Superior temporal gyrus (tissue), 1 donor: ENCODE measurements at regions not wholly inside any gene's neighbourhood (a gene's known extent, or its start where the extent isn't known, plus 50 kb on each side); places are given as distances from the start of the nearest gene placed in this dataset.
"Not testable (repeated sequence)": the region's sequence is repeated elsewhere in the genome, so short reads cannot be mapped to it uniquely, and the experiment has no call there.

ENCODE experiments used
- DNase-seq: peaks from one replicate; pipeline ENCODE4 v3.0.0-alpha.2; 2016; ENCODE audit errors: extremely low spot score

GRCh38 chr2:64743739-64744330 is 90.1 kb upstream of the SERTAD2 start:
- peak; percentile 13 for DNase-seq

GRCh38 chr2:64745562-64745961 is 91.8 kb upstream of the SERTAD2 start:
- peak; percentile 16 for DNase-seq

DNA sequence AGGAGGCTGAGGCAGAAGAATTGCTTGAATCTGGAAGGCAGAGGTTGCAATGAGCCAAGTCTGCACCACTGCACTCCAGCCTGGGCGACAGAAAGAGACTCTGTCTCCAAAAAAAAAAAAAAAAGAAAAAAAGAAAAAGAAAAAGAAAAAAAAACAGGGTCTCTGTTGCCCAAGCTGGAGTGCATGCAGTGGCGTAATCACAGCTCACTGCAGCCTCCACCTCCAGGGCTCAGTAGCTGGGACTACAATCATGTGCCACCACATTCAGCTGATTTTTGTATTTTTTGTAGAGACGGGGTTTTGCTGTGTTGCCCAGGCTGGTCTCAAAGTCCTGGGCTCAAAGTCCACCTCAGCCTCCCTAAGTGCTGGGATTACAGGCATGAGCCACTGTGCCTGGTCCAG is 94.0 kb upstream of the SERTAD2 start:
- not testable (repeated sequence) for DNase-seq

DNA sequence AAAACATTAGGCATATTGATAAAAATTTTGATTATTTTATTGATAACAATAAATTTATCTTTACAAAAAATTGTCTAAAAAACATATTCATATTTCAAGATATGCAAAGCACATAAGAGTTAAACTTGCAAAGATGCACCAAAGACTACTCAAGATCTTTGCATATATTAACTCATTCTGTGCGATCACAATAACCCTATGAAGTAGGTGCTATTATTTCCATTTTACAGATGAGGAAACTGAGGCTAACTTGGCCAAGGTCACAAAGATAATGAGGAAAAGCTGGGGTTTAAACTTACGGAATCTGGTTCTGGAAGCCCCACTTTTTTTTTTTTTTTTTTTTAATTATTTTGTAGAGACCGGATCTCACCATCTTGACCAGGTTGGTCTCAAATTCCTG is 94.4 kb upstream of the SERTAD2 start:
- DNase-seq: no peak

GRCh38 chr2:64748561-64748960 is 94.8 kb upstream of the SERTAD2 start:
- DNase-seq: no peak

- DNase-seq: no peak
These were observed 95.7 kb upstream of the SERTAD2 start for GRCh38 chr2:64749446-64749845.

DNA sequence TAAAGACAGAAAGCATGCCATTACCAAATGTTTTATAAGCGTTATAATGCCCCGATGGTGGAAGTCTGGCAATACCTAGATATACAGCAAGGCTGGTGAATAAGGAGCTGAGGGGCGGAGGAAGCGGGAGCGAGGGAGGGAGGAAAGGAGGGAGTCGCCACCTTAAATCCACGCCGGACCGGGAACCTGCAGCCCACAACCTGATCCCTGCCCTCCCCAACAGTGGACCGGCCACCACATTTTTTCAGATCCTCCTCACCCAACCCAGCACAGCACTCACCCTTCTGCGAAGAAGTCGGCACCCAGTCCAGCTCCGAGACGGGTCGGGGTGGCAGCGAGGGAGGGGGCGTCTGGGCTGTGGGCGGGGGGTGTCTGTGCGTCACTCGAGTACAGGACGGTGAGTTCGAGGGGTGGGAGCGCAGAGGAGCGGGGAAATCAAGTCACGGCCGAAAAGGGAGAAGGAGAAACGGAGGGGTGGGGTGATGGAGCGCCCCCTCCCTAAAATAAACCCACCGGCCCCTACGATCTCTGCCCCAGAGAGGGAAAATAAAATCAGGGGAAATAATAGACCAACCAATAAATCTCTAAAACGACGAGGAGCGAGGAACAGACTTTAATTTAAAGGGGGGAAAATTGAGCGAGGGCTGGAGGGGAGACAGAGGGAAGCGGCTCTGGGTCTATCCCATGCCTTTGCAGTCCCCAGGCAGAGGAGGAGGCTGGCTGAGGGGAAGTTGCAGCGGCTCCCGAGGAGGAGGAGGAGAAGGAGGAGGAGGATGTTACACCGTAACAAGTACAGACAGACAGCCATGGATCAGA is 96.5 kb upstream of the SERTAD2 start:
- DNase-seq: no peak

DNA sequence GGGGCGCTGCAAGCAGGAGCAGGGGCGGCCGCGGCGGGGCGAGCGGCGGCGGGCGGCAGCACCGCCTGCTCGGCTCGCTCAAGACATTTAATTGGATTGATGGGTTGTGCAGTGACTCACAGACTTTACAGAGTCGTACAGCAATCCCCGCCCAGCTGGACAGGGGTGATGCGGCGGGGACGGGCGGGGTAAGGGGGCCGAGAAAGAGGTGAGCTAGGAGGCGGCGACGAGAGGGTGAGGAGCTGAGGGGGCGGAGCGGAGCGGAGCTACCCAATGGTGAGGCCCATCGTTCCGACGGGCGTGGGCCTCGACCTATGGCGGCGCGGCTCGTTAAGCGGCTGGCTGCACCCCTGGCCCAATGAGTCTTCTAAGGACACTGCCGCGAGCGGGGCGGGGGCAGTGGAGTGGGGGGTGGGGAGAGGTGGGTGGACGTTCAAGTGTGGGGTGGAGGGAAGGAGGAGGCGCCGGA is 97.1 kb upstream of the SERTAD2 start:
- DNase-seq: peak; percentile 98

DNA sequence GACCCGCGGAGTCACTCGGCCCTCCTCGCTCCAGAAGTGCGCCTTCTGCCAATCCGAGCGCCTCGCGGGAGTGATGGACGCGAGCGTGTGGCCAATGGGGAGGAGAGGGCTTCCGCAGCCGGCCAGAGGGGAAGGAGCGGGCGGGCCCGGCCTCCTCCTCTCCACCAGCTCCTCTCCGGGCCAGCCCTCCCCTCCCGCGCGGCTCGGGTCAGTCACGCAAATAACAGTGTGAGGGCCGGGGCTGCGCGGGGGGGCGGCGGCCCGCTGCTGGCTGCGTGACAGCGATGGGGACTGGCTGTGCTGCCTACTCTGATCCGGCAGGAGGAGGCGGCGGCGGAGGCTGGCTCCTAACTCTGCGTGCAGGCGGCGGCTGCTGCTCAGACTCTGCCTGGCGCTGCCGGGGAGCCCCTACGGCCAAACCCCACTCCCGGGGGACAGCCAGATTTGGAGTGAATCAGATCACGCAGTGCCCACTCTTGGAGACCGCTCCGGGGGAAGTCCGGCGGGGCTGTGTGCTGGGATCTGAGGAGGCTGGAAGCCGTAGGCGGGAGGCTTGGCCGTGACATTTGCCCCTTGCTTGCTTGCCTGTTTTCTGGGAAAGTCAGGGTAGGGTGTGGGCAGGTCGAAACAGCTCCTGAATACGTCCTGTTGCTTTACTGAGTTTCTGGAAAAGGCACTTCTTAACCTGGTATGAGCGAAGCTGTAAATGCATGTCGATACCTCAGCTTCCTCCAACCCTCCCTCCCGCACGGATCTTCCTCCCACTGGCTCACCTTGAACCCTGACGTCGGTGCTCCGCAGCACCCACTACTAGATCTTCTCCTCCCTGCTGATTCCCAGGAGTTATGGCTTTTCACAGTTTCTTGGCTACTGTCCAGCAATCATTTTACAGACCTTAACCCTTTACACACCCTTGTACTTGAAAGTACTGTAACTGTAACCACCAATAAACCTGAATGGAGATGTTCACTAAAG is 97.9 kb upstream of the SERTAD2 start:
- no peak for DNase-seq

DNA sequence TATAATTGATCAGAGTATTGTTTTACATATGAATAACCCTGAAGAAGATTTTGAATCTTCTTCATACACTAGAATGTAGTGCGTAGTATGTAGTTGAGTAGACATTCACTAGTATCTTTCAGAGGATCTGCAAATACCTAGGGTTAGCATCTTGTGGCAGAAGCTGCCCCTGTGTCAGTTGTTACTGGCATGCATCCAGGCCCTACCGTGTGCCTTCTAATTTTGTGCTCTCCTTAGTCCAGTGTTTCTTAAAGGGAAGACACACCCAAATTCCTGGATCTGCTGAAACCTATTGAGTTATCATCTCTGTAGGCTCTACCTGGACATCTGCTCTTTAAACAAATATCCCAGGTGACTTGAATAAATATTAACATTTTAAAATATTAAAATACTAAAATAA is 99.7 kb upstream of the SERTAD2 start:
- no peak for DNase-seq

- no peak for DNase-seq
These were observed 100.9 kb upstream of the SERTAD2 start for GRCh38 chr2:64754570-64754969.

- no peak for DNase-seq
These were observed 103.4 kb upstream of the SERTAD2 start for GRCh38 chr2:64757126-64757525.

DNA sequence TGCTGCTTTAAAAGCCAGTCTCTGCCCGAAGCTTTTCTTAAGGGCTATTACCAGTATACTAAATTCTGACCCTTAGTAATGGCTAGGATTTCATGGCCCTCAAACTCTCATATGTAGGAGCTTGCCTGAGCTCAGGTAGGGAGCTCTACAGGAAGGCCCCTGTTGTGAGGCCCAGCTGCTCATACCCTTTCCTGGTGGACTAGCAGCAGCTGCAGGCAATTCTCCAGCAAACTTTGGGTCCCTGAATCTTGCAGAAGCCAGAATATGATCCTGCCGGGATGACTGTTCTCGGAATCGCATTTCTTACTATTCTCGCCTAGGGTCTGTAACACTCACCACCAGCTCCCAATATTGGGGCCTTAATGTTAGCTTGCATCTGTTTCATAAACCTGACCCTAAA is 106.4 kb upstream of the SERTAD2 start:
- no peak for DNase-seq

DNA sequence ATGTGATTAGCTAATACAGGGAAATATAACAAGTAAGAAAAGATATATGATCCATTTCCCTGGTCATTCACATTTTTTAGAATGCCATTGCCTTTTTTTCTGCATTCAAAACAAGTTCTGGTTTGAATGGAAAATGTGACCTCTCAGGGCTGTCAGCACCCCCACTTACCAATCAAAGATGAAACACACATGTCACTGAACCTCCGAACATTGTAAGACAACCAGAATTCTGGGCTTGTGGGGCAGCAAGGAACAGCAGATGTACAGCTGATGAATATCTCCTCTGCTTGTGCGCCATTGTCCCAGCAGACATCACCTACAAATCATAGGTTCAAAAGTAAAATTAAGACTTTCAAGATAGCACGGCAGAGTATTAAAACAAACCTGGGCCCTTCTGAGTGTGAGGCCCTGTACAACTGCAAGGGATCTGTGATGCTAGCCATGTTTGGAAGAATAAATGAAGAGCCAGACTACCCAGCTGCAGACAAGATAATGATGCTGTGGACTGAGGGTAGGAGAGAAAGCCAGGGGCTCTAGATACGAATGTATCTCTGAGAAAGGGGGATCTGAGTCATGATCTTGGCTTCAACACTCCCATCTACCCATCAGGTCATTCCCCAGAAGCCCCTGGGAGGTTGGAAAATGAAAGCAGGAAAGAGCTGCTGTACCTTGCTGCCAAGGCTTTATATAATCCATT is 108.7 kb upstream of the SERTAD2 start:
- no peak for DNase-seq

GRCh38 chr2:64763126-64763525 is 109.4 kb upstream of the SERTAD2 start:
- DNase-seq: no peak

- no peak for DNase-seq
These were observed 111.6 kb upstream of the SERTAD2 start for GRCh38 chr2:64765160-64765805.

DNA sequence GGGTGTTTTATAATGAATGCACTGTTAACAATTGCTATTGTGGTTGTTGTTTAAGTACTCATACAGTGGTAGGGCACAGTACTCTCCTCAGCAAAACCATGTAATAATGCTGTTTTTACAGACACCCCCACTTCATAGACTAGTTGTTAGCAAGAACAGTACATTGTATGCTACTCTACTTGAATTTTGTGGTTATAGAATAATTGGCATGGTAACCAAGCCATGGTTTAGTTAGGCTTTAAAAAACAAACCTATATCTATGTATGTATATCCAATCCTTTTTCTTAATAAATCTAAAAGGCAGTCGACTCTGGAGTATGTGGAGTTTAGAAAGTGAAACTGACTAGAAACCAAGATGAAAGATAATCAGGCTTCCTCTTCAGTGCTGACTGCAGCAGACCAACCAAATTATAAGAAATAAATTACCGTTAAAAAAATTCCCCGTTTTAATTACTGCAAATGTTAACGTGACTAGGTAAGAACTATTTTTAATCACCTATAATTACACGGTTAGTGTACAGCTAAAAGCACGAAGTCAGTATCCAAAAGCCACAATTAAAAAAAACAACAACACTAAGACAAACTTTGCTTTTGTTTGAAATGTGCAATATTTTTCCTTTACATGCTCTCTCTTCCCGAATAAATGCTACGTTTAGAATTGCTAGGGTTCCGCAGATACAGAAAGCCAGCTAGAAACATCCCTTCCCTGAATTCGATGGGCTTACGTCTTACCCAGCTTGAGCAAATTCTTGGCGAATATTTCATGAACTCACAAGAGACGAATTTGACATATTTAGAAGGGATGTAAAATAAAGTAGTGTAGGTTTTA is 113.3 kb upstream of the SERTAD2 start:
- peak; percentile 89 for DNase-seq

DNA sequence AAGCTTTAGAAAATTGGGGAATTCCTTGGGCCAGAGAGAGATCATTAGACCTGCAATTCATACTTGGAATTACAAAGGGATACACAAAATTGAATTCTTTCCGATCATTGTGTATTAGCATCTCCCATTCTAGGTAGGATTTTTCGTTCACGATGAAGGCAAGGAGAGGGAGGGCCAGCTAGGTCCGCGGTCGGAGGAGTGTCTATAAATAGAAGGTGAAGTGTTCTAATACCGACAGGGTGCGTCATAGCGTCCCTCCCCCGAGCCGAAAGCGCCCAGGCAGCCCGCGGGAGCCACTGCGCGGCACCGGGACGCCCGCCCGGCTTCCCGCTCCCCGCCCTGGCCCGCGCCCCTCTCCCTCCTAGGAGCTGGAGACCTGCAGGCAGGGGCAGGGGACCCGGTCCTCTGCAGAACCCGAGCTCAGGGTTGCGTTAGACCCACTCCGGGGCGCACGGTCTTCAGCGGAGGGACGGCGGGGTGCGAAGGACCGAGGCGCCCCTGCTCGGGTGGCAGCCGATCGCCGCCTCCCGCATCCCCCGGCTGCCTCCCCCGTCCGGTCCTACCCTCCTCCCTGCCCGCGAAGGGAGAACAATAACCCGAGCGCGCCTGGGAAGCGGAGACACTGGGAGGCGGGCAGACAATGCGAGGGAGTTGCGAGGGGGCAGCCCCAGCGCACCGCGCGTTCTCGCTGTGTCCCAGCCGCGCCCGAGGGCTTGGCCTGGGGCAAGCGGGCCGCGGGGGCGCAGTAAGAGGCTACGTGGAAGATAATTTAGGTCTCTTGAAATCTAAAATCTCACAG is 114.2 kb upstream of the SERTAD2 start:
- DNase-seq: peak; percentile 84

GRCh38 chr2:64768491-64769005 is 114.8 kb upstream of the SERTAD2 start:
- DNase-seq: no peak
